CD14-positive monocyte (primary cell): ENCODE measurements at regions not wholly inside any gene's neighbourhood (a gene's known extent, or its start where the extent isn't known, plus 50 kb on each side); places are given as distances from the start of the nearest gene placed in this dataset.
A peak's percentile ranks its signal among the peaks of the same experiment; 100 is the strongest.
"Not testable (repeated sequence)": the region's sequence is repeated elsewhere in the genome, so short reads cannot be mapped to it uniquely, and the experiment has no call there.

Experiments
- DNase-seq, 3 donors: peaks; one replicate each; pipeline ENCODE4 v3.0.0-alpha.2; 2011 to 2022
- H2AFZ ChIP-seq: 2 replicates; pipeline ENCODE4 v1.6.0; 2012; ENCODE audit warnings: mild to moderate bottlenecking, low read depth, low read length, inconsistent platforms; ENCODE audit not compliant: insufficient read depth, poor library complexity, severe bottlenecking
- H3K27ac ChIP-seq, 2 donors: 1 replicate in 1 of 2; 2 replicates in 1 of 2; pipeline ENCODE4 v1.5.1; 2012 to 2013; ENCODE audit warnings: low read length in 2 of 2, control low read depth in 1 of 2, inconsistent platforms in 1 of 2, low read depth in 1 of 2, mild to moderate bottlenecking in 1 of 2
- H3K27me3 ChIP-seq, 2 donors: one replicate each; pipeline versions ENCODE4 v1.6.0 to v1.6.1; 2011 to 2013; ENCODE audit warnings: low read length in 2 of 2; ENCODE audit not compliant: control insufficient read depth in 2 of 2, insufficient read depth in 2 of 2
- H3K36me3 ChIP-seq, 2 donors: replicated peaks in 1 of 2; 1 replicate in 1 of 2; 2 replicates in 1 of 2; pipeline versions ENCODE4 v1.5.1 to v1.6.1; 2012 to 2013; ENCODE audit warnings: low read length in 2 of 2, control low read depth in 1 of 2, inconsistent platforms in 1 of 2, mild to moderate bottlenecking in 1 of 2; ENCODE audit not compliant: insufficient read depth in 2 of 2, control insufficient read depth in 1 of 2
- H3K4me1 ChIP-seq, 2 donors: 1 replicate in 1 of 2; 2 replicates in 1 of 2; pipeline versions ENCODE4 v1.5.1 to v1.6.1; 2012 to 2013; ENCODE audit warnings: low read length in 2 of 2, control low read depth in 1 of 2, inconsistent platforms in 1 of 2, mild to moderate bottlenecking in 1 of 2, moderate library complexity in 1 of 2; ENCODE audit not compliant: insufficient read depth in 2 of 2, control insufficient read depth in 1 of 2
- H3K4me2 ChIP-seq: replicated peaks from 2 replicates; pipeline ENCODE3; 2012; ENCODE audit warnings: low read length, moderate library complexity, mild to moderate bottlenecking; ENCODE audit not compliant: poor library complexity, severe bottlenecking; ENCODE audit errors: extremely low read depth
- H3K4me3 ChIP-seq, 3 experiments: fragments of 200-600 bp in 1 of 3; sonication (generic) in 1 of 3; replicated peaks in 1 of 3; 1 replicate in 2 of 3; 2 replicates in 1 of 3; pipeline ENCODE4 v1.5.1; 2011 to 2013; ENCODE audit warnings: low read length in 3 of 3, mild to moderate bottlenecking in 3 of 3, control low read depth in 2 of 3, low read depth in 2 of 3, inconsistent platforms in 1 of 3, moderate library complexity in 1 of 3
- H3K79me2 ChIP-seq: 2 replicates; pipeline ENCODE4 v1.6.0; 2012; ENCODE audit warnings: mild to moderate bottlenecking, control low read depth, inconsistent platforms, low read length, moderate library complexity; ENCODE audit not compliant: insufficient read depth
- H3K9ac ChIP-seq: 2 replicates; pipeline ENCODE4 v1.6.0; 2017; ENCODE audit warnings: low read length, mild to moderate bottlenecking; ENCODE audit not compliant: insufficient read depth, poor library complexity, severe bottlenecking
- H3K9me3 ChIP-seq, 2 donors: replicated peaks in 1 of 2; 1 replicate in 1 of 2; 2 replicates in 1 of 2; pipeline versions ENCODE4 v1.5.1 to v1.6.1; 2012 to 2013; ENCODE audit warnings: low read length in 2 of 2, control low read depth in 1 of 2; ENCODE audit not compliant: control insufficient read depth in 1 of 2, insufficient read depth in 1 of 2
- H4K20me1 ChIP-seq: 2 replicates; pipeline ENCODE4 v1.6.0; 2012; ENCODE audit warnings: mild to moderate bottlenecking, low read length, control low read depth, moderate library complexity; ENCODE audit not compliant: insufficient read depth
- H3K27ac Mint-ChIP-seq, 7 donors: one replicate each; pipeline ENCODE4 v1.8.0; 2020; ENCODE audit warnings: mild to moderate bottlenecking in 7 of 7, mixed read lengths in 7 of 7, moderate library complexity in 6 of 7, inconsistent platforms in 2 of 7
- H3K27me3 Mint-ChIP-seq, 3 donors: one replicate each; pipeline ENCODE4 v1.8.0; 2021 to 2022; ENCODE audit warnings: low read depth in 3 of 3, mild to moderate bottlenecking in 3 of 3, mixed read lengths in 3 of 3, moderate library complexity in 3 of 3, inconsistent platforms in 1 of 3
- H3K36me3 Mint-ChIP-seq, 2 donors: one replicate each; pipeline ENCODE4 v1.8.0; 2020; ENCODE audit warnings: mixed read lengths in 2 of 2, inconsistent platforms in 1 of 2, mild to moderate bottlenecking in 1 of 2
- H3K4me1 Mint-ChIP-seq: one replicate; pipeline ENCODE4 v1.8.0; 2020; ENCODE audit warnings: mild to moderate bottlenecking, mixed read lengths
- H3K4me3 Mint-ChIP-seq, 2 donors: one replicate each; pipeline ENCODE4 v1.8.0; 2020; ENCODE audit warnings: mild to moderate bottlenecking in 2 of 2, mixed read lengths in 2 of 2, moderate library complexity in 1 of 2
- H3K9me3 Mint-ChIP-seq, 7 donors: one replicate each; pipeline ENCODE4 v1.8.0; 2020 to 2022; ENCODE audit warnings: mixed read lengths in 7 of 7, mild to moderate bottlenecking in 6 of 7, moderate library complexity in 6 of 7, inconsistent platforms in 2 of 7
- CTCF ChIP-seq: fragments of 200-600 bp; IDR thresholded peaks from one replicate; pipeline ENCODE4 v1.8.0; 2022; ENCODE audit warnings: antibody characterized with exemption, mild to moderate bottlenecking
- WGBS: methylation state at CpG from one replicate; pipeline ENCODE4 v1.1.5; 2013; ENCODE audit warnings: missing lambda C conversion rate; ENCODE audit not compliant: insufficient coverage; 5-methylcytosine and 5-hydroxymethylcytosine counted together
- intact Hi-C, 2 donors: fragments of 100-400 bp; cut with micrococcal nuclease; formaldehyde crosslinking; loops; one replicate each; pipeline versions ENCODE4 v1.15.0 to v1.15.1; 2023

GRCh38 chr2:156254637-156255067 lies 77.9 kb downstream of the NR4A2 start:
- H4K20me1 ChIP-seq, H3K4me1 Mint-ChIP-seq, H3K4me2 ChIP-seq, H3K27me3 ChIP-seq, H3K4me3 ChIP-seq, H3K36me3 Mint-ChIP-seq, H3K9me3 ChIP-seq, H3K4me1 ChIP-seq, H2AFZ ChIP-seq, intact Hi-C loops, H3K9ac ChIP-seq, DNase-seq, H3K27ac ChIP-seq, H3K27me3 Mint-ChIP-seq, H3K27ac Mint-ChIP-seq, H3K36me3 ChIP-seq, H3K79me2 ChIP-seq: not testable (repeated sequence)
- WGBS, result 79% methylated on average over 17 of the region's 27 CpGs
- H3K9me3 Mint-ChIP-seq, result peaks cover 0 to 13% (median 2%) of the 10 kb centered on the region in 7 donors
- H3K4me3 Mint-ChIP-seq, result peak overlapping the region in 1 of 2 donors; percentile 16

GRCh38 chr2:156253765-156254164 lies 78.8 kb downstream of the NR4A2 start:
- WGBS, result no CpG with 5 or more reads among the region's 2 CpGs
- no peak overlapping the region for H2AFZ ChIP-seq
- H3K9me3 Mint-ChIP-seq, result peaks cover 0 to 13% (median 2%) of the 10 kb centered on the region in 7 donors
- no peaks in the 10 kb centered on the region for H3K79me2 ChIP-seq
- H3K4me1 Mint-ChIP-seq, result no peaks in the 10 kb centered on the region
- H3K27me3 Mint-ChIP-seq, result peaks cover 0 to 4% (median 0%) of the 10 kb centered on the region in 3 donors
- no peaks in the 10 kb centered on the region for H3K9me3 ChIP-seq
- no peak for TF ChIP-seq CTCF
- no peaks in the 10 kb centered on the region for H3K36me3 Mint-ChIP-seq
- H4K20me1 ChIP-seq, result no peaks in the 10 kb centered on the region
- H3K27ac ChIP-seq, result no peak overlapping the region
- no peak overlapping the region for H3K4me3 Mint-ChIP-seq
- H3K4me3 ChIP-seq, result no peak overlapping the region
- intact Hi-C loops, result no loop called here
- no peaks in the 10 kb centered on the region for H3K4me1 ChIP-seq
- no peak overlapping the region for H3K4me2 ChIP-seq
- H3K9ac ChIP-seq, result no peak overlapping the region
- no peaks in the 10 kb centered on the region for H3K36me3 ChIP-seq
- H3K27ac Mint-ChIP-seq, result no peak overlapping the region
- no peaks in the 10 kb centered on the region for H3K27me3 ChIP-seq
- no peak for DNase-seq
